ENCODE measurements at regions not wholly inside any gene's neighbourhood (a gene's known extent, or its start where the extent isn't known, plus 50 kb on each side); places are given as distances from the start of the nearest gene placed in this dataset.

GRCh38 chr15:96599268-96599667 lies 268.8 kb downstream of the NR2F2 start:
- no peak for DNase-seq (ENCODE audit: low spot score)
- H3K9me2 ChIP-seq (replicated peaks; ENCODE audit: insufficient read depth) = no peaks in the 10 kb centered on the region
- no peak overlapping the region for H3K27ac ChIP-seq
- H3K4me1 ChIP-seq (ENCODE audit: insufficient read depth) = no peaks in the 10 kb centered on the region
- no peak for TF ChIP-seq EZH2phosphoT487 (IDR thresholded peaks at IDR 0.05; ENCODE audit: low read depth, severe bottlenecking, unreplicated experiment)
- no peak for TF ChIP-seq EZH2 (IDR thresholded peaks at IDR 0.05; ENCODE audit: borderline replicate concordance)
- H4K20me1 ChIP-seq (ENCODE audit: insufficient read depth, poor library complexity, severe bottlenecking) = no peaks in the 10 kb centered on the region
- WGBS (ENCODE audit: low lambda C conversion rate, missing lambda C conversion rate) = 94% methylated on average over 3 of the region's 3 CpGs
- H3K27me3 ChIP-seq = peaks cover 2% of the 10 kb centered on the region
- H3K4me2 ChIP-seq = no peak overlapping the region
- H3K79me2 ChIP-seq = no peaks in the 10 kb centered on the region
- no peak overlapping the region for H2AFZ ChIP-seq
- H3K4me3 ChIP-seq = no peak overlapping the region
- H3K9me3 ChIP-seq (ENCODE audit: low read depth) = no peaks in the 10 kb centered on the region
- H3K36me3 ChIP-seq (replicated peaks; ENCODE audit: insufficient read depth, low read depth) = no peaks in the 10 kb centered on the region

DNA sequence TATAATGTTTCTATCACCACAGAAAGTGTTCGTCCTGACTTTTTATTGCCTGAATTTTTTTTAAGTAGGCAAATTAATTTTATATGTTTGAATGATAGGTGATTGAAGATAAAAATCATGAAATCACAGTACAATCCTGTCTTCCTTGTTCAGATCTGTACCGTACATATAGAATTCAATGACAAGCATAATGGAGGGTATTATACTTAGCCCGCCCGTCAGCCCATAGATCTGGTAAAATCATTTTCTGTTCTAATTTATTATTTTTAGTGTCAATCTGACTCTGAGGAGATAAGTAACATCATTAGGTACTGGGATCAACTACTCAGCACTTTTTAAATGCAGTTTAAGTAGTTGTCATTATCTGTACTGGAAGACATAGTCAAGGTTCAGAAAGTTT lies 269.9 kb downstream of the NR2F2 start:
- H3K4me3 ChIP-seq = no peak overlapping the region
- no peaks in the 10 kb centered on the region for H3K9me2 ChIP-seq (replicated peaks; ENCODE audit: insufficient read depth)
- H3K4me1 ChIP-seq (ENCODE audit: insufficient read depth) = no peaks in the 10 kb centered on the region
- no peaks in the 10 kb centered on the region for H3K36me3 ChIP-seq (replicated peaks; ENCODE audit: insufficient read depth, low read depth)
- no peaks in the 10 kb centered on the region for H3K9me3 ChIP-seq (ENCODE audit: low read depth)
- no peak overlapping the region for H3K27ac ChIP-seq
- TF ChIP-seq EZH2phosphoT487 (IDR thresholded peaks at IDR 0.05; ENCODE audit: low read depth, severe bottlenecking, unreplicated experiment) (no peak), EZH2 (IDR thresholded peaks at IDR 0.05; ENCODE audit: borderline replicate concordance) (no peak)
- TF ChIP-seq, protein P1, sequence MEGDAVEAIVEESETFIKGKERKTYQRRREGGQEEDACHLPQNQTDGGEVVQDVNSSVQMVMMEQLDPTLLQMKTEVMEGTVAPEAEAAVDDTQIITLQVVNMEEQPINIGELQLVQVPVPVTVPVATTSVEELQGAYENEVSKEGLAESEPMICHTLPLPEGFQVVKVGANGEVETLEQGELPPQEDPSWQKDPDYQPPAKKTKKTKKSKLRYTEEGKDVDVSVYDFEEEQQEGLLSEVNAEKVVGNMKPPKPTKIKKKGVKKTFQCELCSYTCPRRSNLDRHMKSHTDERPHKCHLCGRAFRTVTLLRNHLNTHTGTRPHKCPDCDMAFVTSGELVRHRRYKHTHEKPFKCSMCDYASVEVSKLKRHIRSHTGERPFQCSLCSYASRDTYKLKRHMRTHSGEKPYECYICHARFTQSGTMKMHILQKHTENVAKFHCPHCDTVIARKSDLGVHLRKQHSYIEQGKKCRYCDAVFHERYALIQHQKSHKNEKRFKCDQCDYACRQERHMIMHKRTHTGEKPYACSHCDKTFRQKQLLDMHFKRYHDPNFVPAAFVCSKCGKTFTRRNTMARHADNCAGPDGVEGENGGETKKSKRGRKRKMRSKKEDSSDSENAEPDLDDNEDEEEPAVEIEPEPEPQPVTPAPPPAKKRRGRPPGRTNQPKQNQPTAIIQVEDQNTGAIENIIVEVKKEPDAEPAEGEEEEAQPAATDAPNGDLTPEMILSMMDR (IDR thresholded peaks at IDR 0.05; ENCODE audit: poor library complexity) = no peak
- WGBS (ENCODE audit: low lambda C conversion rate, missing lambda C conversion rate) = 93% methylated on average over 4 of the region's 4 CpGs
- H2AFZ ChIP-seq = no peak overlapping the region
- no peak overlapping the region for H3K4me2 ChIP-seq
- H4K20me1 ChIP-seq (ENCODE audit: insufficient read depth, poor library complexity, severe bottlenecking) = no peaks in the 10 kb centered on the region
- no peaks in the 10 kb centered on the region for H3K27me3 ChIP-seq
- no peak for DNase-seq (ENCODE audit: low spot score)
- no peaks in the 10 kb centered on the region for H3K79me2 ChIP-seq

DNA sequence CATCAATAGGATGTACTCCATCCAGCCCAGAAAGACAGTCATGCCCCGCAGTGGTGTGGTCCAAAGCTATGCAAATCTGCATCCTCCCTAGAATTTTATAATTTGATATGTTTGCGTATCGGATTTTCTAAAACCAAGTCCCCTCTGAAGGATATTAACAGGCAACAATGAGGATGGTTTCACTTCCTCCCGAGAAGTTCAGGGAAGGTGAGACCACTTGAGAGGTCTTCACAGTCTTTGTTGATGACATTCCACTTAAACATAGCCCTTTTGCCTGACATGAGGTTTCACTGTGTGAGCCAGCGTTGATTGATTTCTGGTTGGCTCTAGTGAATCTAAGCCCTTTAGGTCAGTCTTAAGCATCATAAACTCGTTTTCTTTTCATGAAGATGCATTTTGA lies 276.1 kb downstream of the NR2F2 start:
- Histone ChIP-seq H4K20me1 (ENCODE audit: insufficient read depth, poor library complexity, severe bottlenecking) (no peaks in the 10 kb centered on the region), H2AFZ (no peak overlapping the region), H3K4me2 (no peak overlapping the region), H3K4me3 (no peak overlapping the region), H3K9me2 (replicated peaks; ENCODE audit: insufficient read depth) (no peaks in the 10 kb centered on the region), H3K27me3 (no peaks in the 10 kb centered on the region), H3K9me3 (ENCODE audit: low read depth) (no peaks in the 10 kb centered on the region), H3K27ac (no peak overlapping the region), H3K4me1 (ENCODE audit: insufficient read depth) (no peaks in the 10 kb centered on the region), H3K79me2 (no peaks in the 10 kb centered on the region), H3K36me3 (replicated peaks; ENCODE audit: insufficient read depth, low read depth) (no peaks in the 10 kb centered on the region)
- 89% methylated on average over 6 of the region's 6 CpGs for WGBS (ENCODE audit: low lambda C conversion rate, missing lambda C conversion rate)
- no peak for DNase-seq (ENCODE audit: low spot score)
- TF ChIP-seq EZH2phosphoT487 (IDR thresholded peaks at IDR 0.05; ENCODE audit: low read depth, severe bottlenecking, unreplicated experiment) = no peak
- no peak for TF ChIP-seq EZH2 (IDR thresholded peaks at IDR 0.05; ENCODE audit: borderline replicate concordance)
- TF ChIP-seq, protein P1 (IDR thresholded peaks at IDR 0.05; ENCODE audit: poor library complexity) = no peak

GRCh38 chr15:96610757-96611156 lies 280.3 kb downstream of the NR2F2 start:
- Histone ChIP-seq H2AFZ (no peak overlapping the region), H3K4me2 (no peak overlapping the region), H3K27ac (no peak overlapping the region), H3K9me2 (replicated peaks; ENCODE audit: insufficient read depth) (no peaks in the 10 kb centered on the region), H3K79me2 (no peaks in the 10 kb centered on the region), H3K27me3 (no peaks in the 10 kb centered on the region), H3K4me1 (ENCODE audit: insufficient read depth) (no peaks in the 10 kb centered on the region), H3K36me3 (replicated peaks; ENCODE audit: insufficient read depth, low read depth) (no peaks in the 10 kb centered on the region), H3K4me3 (no peak overlapping the region), H3K9me3 (ENCODE audit: low read depth) (no peaks in the 10 kb centered on the region), H4K20me1 (ENCODE audit: insufficient read depth, poor library complexity, severe bottlenecking) (no peaks in the 10 kb centered on the region)
- WGBS (ENCODE audit: low lambda C conversion rate, missing lambda C conversion rate) = 93% methylated on average over 3 of the region's 3 CpGs
- TF ChIP-seq, protein P1 (IDR thresholded peaks at IDR 0.05; ENCODE audit: poor library complexity) = no peak
- TF ChIP-seq EZH2phosphoT487 (IDR thresholded peaks at IDR 0.05; ENCODE audit: low read depth, severe bottlenecking, unreplicated experiment) (no peak), EZH2 (IDR thresholded peaks at IDR 0.05; ENCODE audit: borderline replicate concordance) (no peak)
- no peak for DNase-seq (ENCODE audit: low spot score)
